Thyroid gland (tissue), 4 donors: ENCODE measurements at regions not wholly inside any gene's neighbourhood (a gene's known extent, or its start where the extent isn't known, plus 50 kb on each side); places are given as distances from the start of the nearest gene placed in this dataset.

Experiments used
- CTCF ChIP-seq, 6 experiments: fragments of 200-600 bp in 3 of 6; fragments of 450-650 bp in 3 of 6; sonication (generic) in 3 of 6; IDR thresholded peaks; one replicate each; pipeline ENCODE4 v1.5.1; 2016 to 2019; ENCODE audit warnings: antibody characterized with exemption in 6 of 6, mild to moderate bottlenecking in 2 of 6, inconsistent platforms in 1 of 6, moderate library complexity in 1 of 6
- POLR2A ChIP-seq, 2 donors: fragments of 450-650 bp; IDR thresholded peaks; one replicate each; pipeline ENCODE4 v1.6.1; 2017; ENCODE audit warnings: antibody characterized with exemption in 2 of 2, mild to moderate bottlenecking in 2 of 2, moderate library complexity in 1 of 2

- TF ChIP-seq CTCF (IDR thresholded peaks at IDR 0.05) (no peak), POLR2A (IDR thresholded peaks at IDR 0.05) (no peak)
These were observed 1246.5 kb downstream of the OTOL1 start for GRCh38 chr3:162743091-162743490.
